IPS DF 6.9 (cell line): ENCODE measurements at regions not wholly inside any gene's neighbourhood (a gene's known extent, or its start where the extent isn't known, plus 50 kb on each side); places are given as distances from the start of the nearest gene placed in this dataset.

Experiments
- DNase-seq: peaks from one replicate; pipeline ENCODE4 v3.0.0-alpha.2; 2013; ENCODE audit warnings: low read depth, low spot score
- H3K27ac ChIP-seq: one replicate; pipeline ENCODE4 v1.5.1; 2013; ENCODE audit warnings: low read length, control low read depth
- H3K27me3 ChIP-seq: 2 replicates; pipeline ENCODE4 v1.6.1; 2013; ENCODE audit warnings: mild to moderate bottlenecking, low read length; ENCODE audit not compliant: control insufficient read depth, insufficient read depth
- H3K36me3 ChIP-seq: 2 replicates; pipeline ENCODE4 v1.6.1; 2013; ENCODE audit warnings: low read length; ENCODE audit not compliant: control insufficient read depth, insufficient read depth
- H3K4me1 ChIP-seq: 2 replicates; pipeline ENCODE4 v1.6.1; 2013; ENCODE audit warnings: low read length; ENCODE audit not compliant: control insufficient read depth, insufficient read depth
- H3K4me3 ChIP-seq: 2 replicates; pipeline ENCODE4 v1.5.1; 2013; ENCODE audit warnings: mild to moderate bottlenecking, low read length
- H3K9me3 ChIP-seq: 2 replicates; pipeline ENCODE4 v1.6.1; 2013; ENCODE audit warnings: low read length, inconsistent platforms; ENCODE audit not compliant: control insufficient read depth, insufficient read depth
- WGBS: extraction: QIAGEN DNeasy Blood & Tissue Kit; methylation state at CpG from one replicate; pipeline ENCODE4 v1.1.7; 2013; ENCODE audit warnings: mixed read lengths, missing lambda C conversion rate; ENCODE audit not compliant: insufficient read length, insufficient coverage; 5-methylcytosine and 5-hydroxymethylcytosine counted together

- Histone ChIP-seq H3K27me3 (no peaks in the 10 kb centered on the region), H3K36me3 (no peaks in the 10 kb centered on the region), H3K4me3 (no peak overlapping the region), H3K4me1 (no peaks in the 10 kb centered on the region), H3K27ac (no peak overlapping the region), H3K9me3 (no peaks in the 10 kb centered on the region)
- DNase-seq = no peak
- no CpG with 5 or more reads among the region's 3 CpGs for WGBS
Measured at GRCh38 chr10:24086296-24087086, 122.4 kb upstream of the KIAA1217 start.

GRCh38 chr10:24091256-24091655 is 117.7 kb upstream of the KIAA1217 start:
- no CpG with 5 or more reads among the region's 2 CpGs for WGBS
- Histone ChIP-seq H3K9me3 (no peaks in the 10 kb centered on the region; the same call in 1 of the 2 replicates), H3K4me3 (no peak overlapping the region), H3K27me3 (no peaks in the 10 kb centered on the region), H3K27ac (no peak overlapping the region), H3K4me1 (no peaks in the 10 kb centered on the region), H3K36me3 (no peaks in the 10 kb centered on the region)
- DNase-seq = no peak

GRCh38 chr10:24096281-24096680 is 112.7 kb upstream of the KIAA1217 start:
- no peaks in the 10 kb centered on the region for H3K4me1 ChIP-seq
- no peak for DNase-seq
- WGBS = no CpG with 5 or more reads among the region's 1 CpG
- H3K27me3 ChIP-seq = no peaks in the 10 kb centered on the region
- H3K4me3 ChIP-seq = no peak overlapping the region
- H3K9me3 ChIP-seq = no peaks in the 10 kb centered on the region; the same call in 1 of the 2 replicates
- H3K27ac ChIP-seq = no peak overlapping the region
- no peaks in the 10 kb centered on the region for H3K36me3 ChIP-seq

GRCh38 chr10:24097751-24098207 is 111.2 kb upstream of the KIAA1217 start:
- H3K27ac ChIP-seq = no peak overlapping the region
- no peaks in the 10 kb centered on the region for H3K27me3 ChIP-seq
- no peaks in the 10 kb centered on the region for H3K4me1 ChIP-seq
- WGBS = no CpG with 5 or more reads among the region's 7 CpGs
- H3K4me3 ChIP-seq = no peak overlapping the region
- H3K36me3 ChIP-seq = no peaks in the 10 kb centered on the region
- no peaks in the 10 kb centered on the region; the same call in 1 of the 2 replicates for H3K9me3 ChIP-seq
- DNase-seq = no peak

GRCh38 chr10:24104895-24105294 is 104.0 kb upstream of the KIAA1217 start:
- Histone ChIP-seq H3K27ac (no peak overlapping the region), H3K36me3 (no peaks in the 10 kb centered on the region), H3K4me3 (no peak overlapping the region), H3K27me3 (no peaks in the 10 kb centered on the region), H3K4me1 (no peaks in the 10 kb centered on the region), H3K9me3 (no peaks in the 10 kb centered on the region)
- WGBS = no CpG with 5 or more reads among the region's 1 CpG
- no peak for DNase-seq

GRCh38 chr10:24113901-24114300 is 95.0 kb upstream of the KIAA1217 start:
- no CpG with 5 or more reads among the region's 3 CpGs for WGBS
- no peaks in the 10 kb centered on the region for H3K9me3 ChIP-seq

GRCh38 chr10:24114556-24114955 is 94.4 kb upstream of the KIAA1217 start:
- Histone ChIP-seq H3K36me3 (no peaks in the 10 kb centered on the region), H3K27ac (no peak overlapping the region), H3K4me1 (no peaks in the 10 kb centered on the region), H3K9me3 (no peaks in the 10 kb centered on the region), H3K4me3 (no peak overlapping the region), H3K27me3 (no peaks in the 10 kb centered on the region)
- WGBS = no CpG with 5 or more reads among the region's 3 CpGs
- DNase-seq = no peak

More at GRCh38 chr10:24113901-24114300, 95.0 kb upstream of the KIAA1217 start:
- no peak overlapping the region for H3K27ac ChIP-seq
- H3K4me1 ChIP-seq = no peaks in the 10 kb centered on the region
- no peak for DNase-seq
- no peak overlapping the region for H3K4me3 ChIP-seq
- no peaks in the 10 kb centered on the region for H3K27me3 ChIP-seq
- no peaks in the 10 kb centered on the region for H3K36me3 ChIP-seq

- no peaks in the 10 kb centered on the region for H3K36me3 ChIP-seq
- no peak overlapping the region for H3K4me3 ChIP-seq
- H3K4me1 ChIP-seq = no peaks in the 10 kb centered on the region
- no peak for DNase-seq
- no peaks in the 10 kb centered on the region for H3K27me3 ChIP-seq
- WGBS = no CpG with 5 or more reads among the region's 1 CpG
- H3K27ac ChIP-seq = no peak overlapping the region
- H3K9me3 ChIP-seq = no peaks in the 10 kb centered on the region
Measured at GRCh38 chr10:24115403-24115802, 93.5 kb upstream of the KIAA1217 start.

- WGBS = no CpG with 5 or more reads among the region's 12 CpGs
- Histone ChIP-seq H3K36me3 (no peaks in the 10 kb centered on the region), H3K27ac (no peak overlapping the region), H3K4me1 (no peaks in the 10 kb centered on the region), H3K9me3 (no peaks in the 10 kb centered on the region), H3K27me3 (no peaks in the 10 kb centered on the region), H3K4me3 (no peak overlapping the region)
- no peak for DNase-seq
Measured at GRCh38 chr10:24118246-24118645, 90.7 kb upstream of the KIAA1217 start.

GRCh38 chr10:24119896-24120295 is 89.0 kb upstream of the KIAA1217 start:
- DNase-seq = no peak
- H3K27me3 ChIP-seq = no peaks in the 10 kb centered on the region
- H3K27ac ChIP-seq = no peak overlapping the region
- WGBS = no CpG with 5 or more reads among the region's 5 CpGs
- no peaks in the 10 kb centered on the region for H3K4me1 ChIP-seq
- no peaks in the 10 kb centered on the region for H3K36me3 ChIP-seq
- no peaks in the 10 kb centered on the region for H3K9me3 ChIP-seq
- H3K4me3 ChIP-seq = no peak overlapping the region

- Histone ChIP-seq H3K36me3 (no peaks in the 10 kb centered on the region), H3K9me3 (no peaks in the 10 kb centered on the region), H3K4me3 (no peak overlapping the region), H3K4me1 (no peaks in the 10 kb centered on the region), H3K27me3 (no peaks in the 10 kb centered on the region), H3K27ac (no peak overlapping the region)
- DNase-seq = no peak
- WGBS = no CpG with 5 or more reads among the region's 1 CpG
Measured at GRCh38 chr10:24120646-24121045, 88.3 kb upstream of the KIAA1217 start.
